GM23338 (cell line): ENCODE measurements at regions not wholly inside any gene's neighbourhood (a gene's known extent, or its start where the extent isn't known, plus 50 kb on each side); places are given as distances from the start of the nearest gene placed in this dataset.

Source experiments
- ATAC-seq: fragments of 200-7000 bp; cut with Tn5 transposase; 3 replicates; pipeline ENCODE4 v1.9.1; 2020
- DNase-seq: peaks from one replicate; pipeline ENCODE4 v3.0.0-alpha.2; 2015; ENCODE audit warnings: low spot score
- H2AFZ ChIP-seq: fragments of 200-600 bp; sonication (generic); 2 replicates; pipeline ENCODE4 v1.8.0; 2016; ENCODE audit warnings: antibody characterized with exemption, mild to moderate bottlenecking, moderate library complexity
- H3F3A ChIP-seq: fragments of 200-600 bp; sonication (generic); replicated peaks from 2 replicates; pipeline ENCODE4 v1.8.0; 2017; ENCODE audit warnings: antibody characterized with exemption, mixed run types, low read depth
- H3K27ac ChIP-seq: fragments of 200-600 bp; sonication (generic); 2 replicates; pipeline ENCODE4 v1.6.1; 2016; ENCODE audit warnings: low read depth
- H3K27me3 ChIP-seq: fragments of 200-600 bp; sonication (generic); 2 replicates; pipeline ENCODE4 v1.8.0; 2016; ENCODE audit warnings: mild to moderate bottlenecking, mixed run types, moderate library complexity; ENCODE audit not compliant: insufficient read depth
- H3K36me3 ChIP-seq: fragments of 200-600 bp; sonication (generic); 2 replicates; pipeline ENCODE4 v1.8.0; 2016; ENCODE audit warnings: mild to moderate bottlenecking; ENCODE audit not compliant: insufficient read depth
- H3K4me1 ChIP-seq: fragments of 200-600 bp; sonication (generic); 2 replicates; pipeline ENCODE4 v1.8.0; 2016; ENCODE audit warnings: mild to moderate bottlenecking, moderate library complexity; ENCODE audit not compliant: insufficient read depth
- H3K4me2 ChIP-seq: fragments of 200-600 bp; sonication (generic); 2 replicates; pipeline ENCODE4 v1.7.1; 2017; ENCODE audit warnings: mixed run types
- H3K4me3 ChIP-seq: fragments of 200-600 bp; sonication (generic); 2 replicates; pipeline ENCODE4 v1.6.1; 2016; ENCODE audit warnings: mixed run types
- H3K79me2 ChIP-seq: fragments of 200-600 bp; sonication (generic); replicated peaks from 2 replicates; pipeline ENCODE4 v1.8.0; 2017; ENCODE audit warnings: mild to moderate bottlenecking; ENCODE audit not compliant: insufficient read depth
- H3K9me2 ChIP-seq: fragments of 200-600 bp; sonication (generic); 2 replicates; pipeline ENCODE4 v1.8.0; 2017; ENCODE audit not compliant: insufficient read depth
- H4K20me1 ChIP-seq: fragments of 200-600 bp; sonication (generic); replicated peaks from 2 replicates; pipeline ENCODE4 v1.8.0; 2017; ENCODE audit warnings: mild to moderate bottlenecking; ENCODE audit not compliant: insufficient read depth
- H3K27ac Mint-ChIP-seq: 2 replicates; pipeline ENCODE4 v1.8.0; 2020; ENCODE audit warnings: inconsistent platforms, mild to moderate bottlenecking, moderate library complexity, mixed read lengths
- H3K27me3 Mint-ChIP-seq: 3 replicates; pipeline ENCODE4 v1.8.0; 2022; ENCODE audit warnings: low read depth, mild to moderate bottlenecking, moderate library complexity, mixed read lengths, inconsistent platforms; ENCODE audit not compliant: insufficient read depth, poor library complexity
- H3K36me3 Mint-ChIP-seq: 3 replicates; pipeline ENCODE4 v1.8.0; 2021; ENCODE audit warnings: low read depth, mild to moderate bottlenecking, inconsistent platforms, moderate library complexity, mixed read lengths
- H3K4me1 Mint-ChIP-seq: 3 replicates; pipeline ENCODE4 v1.8.0; 2020; ENCODE audit warnings: mild to moderate bottlenecking, inconsistent platforms, mixed read lengths
- H3K4me3 Mint-ChIP-seq: 3 replicates; pipeline ENCODE4 v1.8.0; 2021; ENCODE audit warnings: moderate library complexity, mild to moderate bottlenecking, inconsistent platforms, mixed read lengths
- H3K9me3 Mint-ChIP-seq: 3 replicates; pipeline ENCODE4 v1.8.0; 2020; ENCODE audit warnings: moderate library complexity, mild to moderate bottlenecking, inconsistent platforms, mixed read lengths
- CREB1 ChIP-seq: fragments of 250-450 bp; sonication (Bioruptor Pico); IDR thresholded peaks from 2 replicates; pipeline ENCODE4 v1.5.0; 2020; ENCODE audit warnings: low read depth, mild to moderate bottlenecking, moderate library complexity
- CTCF ChIP-seq, 2 experiments: fragments of 200-600 bp in 1 of 2; sonication (generic) in 1 of 2; conservative IDR thresholded peaks; 2 replicates each; pipeline versions ENCODE4 v1.5.1 to v1.6.1; 2016 to 2017; ENCODE audit warnings: antibody characterized with exemption in 2 of 2, low read depth in 2 of 2, mild to moderate bottlenecking in 2 of 2, moderate library complexity in 1 of 2
- ETS1 ChIP-seq: IDR thresholded peaks from 2 replicates; pipeline ENCODE4 v1.6.1; 2016; ENCODE audit warnings: antibody characterized with exemption
- EZH2 ChIP-seq: fragments of 200-600 bp; sonication (generic); IDR thresholded peaks from one replicate; pipeline ENCODE4 v1.8.0; 2017; ENCODE audit warnings: antibody characterized with exemption, mild to moderate bottlenecking, low read depth; ENCODE audit not compliant: unreplicated experiment
- EZH2phosphoT487 ChIP-seq: fragments of 200-600 bp; sonication (generic); IDR thresholded peaks from one replicate; pipeline ENCODE4 v1.8.1; 2018; ENCODE audit warnings: antibody characterized with exemption; ENCODE audit not compliant: unreplicated experiment
- JUNB ChIP-seq: IDR thresholded peaks from one replicate; pipeline ENCODE4 v1.6.1; 2016; ENCODE audit warnings: antibody characterized with exemption; ENCODE audit not compliant: unreplicated experiment
- NANOG ChIP-seq: IDR thresholded peaks from 2 replicates; pipeline ENCODE4 v1.6.1; 2016; ENCODE audit warnings: antibody characterized with exemption, borderline replicate concordance
- POLR2AphosphoS5 ChIP-seq: IDR thresholded peaks from 2 replicates; pipeline ENCODE4 v1.6.1; 2016; ENCODE audit warnings: antibody characterized with exemption, low read depth
- REST ChIP-seq: IDR thresholded peaks from one replicate; pipeline ENCODE4 v1.6.1; 2018; ENCODE audit warnings: antibody characterized with exemption; ENCODE audit not compliant: unreplicated experiment
- STAT1 ChIP-seq: IDR thresholded peaks from one replicate; pipeline ENCODE4 v1.6.1; 2016; ENCODE audit warnings: antibody characterized with exemption; ENCODE audit not compliant: unreplicated experiment
- ZNF114 ChIP-seq: fragments of 250-450 bp; sonication (Bioruptor Pico); IDR thresholded peaks from 2 replicates; pipeline ENCODE4 v1.5.0; 2020; ENCODE audit warnings: mild to moderate bottlenecking, moderate library complexity
- ZNF331 ChIP-seq: fragments of 250-450 bp; sonication (Bioruptor Pico); IDR thresholded peaks from 2 replicates; pipeline ENCODE4 v1.5.0; 2020; ENCODE audit warnings: low read depth, mild to moderate bottlenecking, moderate library complexity
- ZNF462 ChIP-seq: fragments of 250-450 bp; sonication (Bioruptor Pico); IDR thresholded peaks from 2 replicates; pipeline ENCODE4 v1.5.0; 2020; ENCODE audit warnings: mild to moderate bottlenecking, moderate library complexity

GRCh38 chr16:82459580-82460256 is 167.1 kb upstream of the CDH13 start:
- no peaks in the 10 kb centered on the region for H3K9me2 ChIP-seq
- Mint-ChIP-seq H3K9me3 (no peaks in the 10 kb centered on the region), H3K27me3 (peaks cover 2% of the 10 kb centered on the region), H3K4me1 (no peaks in the 10 kb centered on the region; the same call in 2 of the 3 replicates), H3K36me3 (no peaks in the 10 kb centered on the region), H3K4me3 (no peak overlapping the region), H3K27ac (no peak overlapping the region)
- TF ChIP-seq ZNF114 (CRISPR knock-in tag) = no peak
- no peak for TF ChIP-seq CREB1 (CRISPR knock-in tag)
- no peak for TF ChIP-seq ZNF462
- TF ChIP-seq STAT1 = no peak
- TF ChIP-seq NANOG = no peak
- no peak for TF ChIP-seq EZH2phosphoT487
- no peak for TF ChIP-seq EZH2
- TF ChIP-seq ETS1 = no peak
- TF ChIP-seq REST = no peak
- TF ChIP-seq JUNB = no peak
- TF ChIP-seq CTCF (conservative IDR thresholded peaks at IDR 0.05; ENCODE audit: low read depth in 2 of 2) = no peak
- no peak for TF ChIP-seq ZNF331
- TF ChIP-seq POLR2AphosphoS5 = no peak
- DNase-seq (no peak), ATAC-seq (no peak)
- no peak overlapping the region for H3K4me3 ChIP-seq
- no peaks in the 10 kb centered on the region for H3K4me1 ChIP-seq
- no peaks in the 10 kb centered on the region for H3K36me3 ChIP-seq
- no peak overlapping the region for H3K27ac ChIP-seq
- no peaks in the 10 kb centered on the region for H3K79me2 ChIP-seq
- no peaks in the 10 kb centered on the region for H3F3A ChIP-seq
- H4K20me1 ChIP-seq = no peaks in the 10 kb centered on the region; the same call in 1 of the 2 replicates
- H2AFZ ChIP-seq = no peak overlapping the region
- no peaks in the 10 kb centered on the region for H3K27me3 ChIP-seq
- no peak overlapping the region for H3K4me2 ChIP-seq
